BJ (cell line): ENCODE measurements at regions not wholly inside any gene's neighbourhood (a gene's known extent, or its start where the extent isn't known, plus 50 kb on each side); places are given as distances from the start of the nearest gene placed in this dataset.

Experiments used
- CTCF ChIA-PET: fragments of 350-600 bp; formaldehyde crosslinking; extraction: SDS; loops from one replicate; lab custom pipeline; 2021; ENCODE audit warnings: antibody characterized with exemption, inconsistent platforms; lab: Yijun Ruan, JAX
- POLR2A ChIA-PET: fragments of 300-600 bp; sonication (Branson Sonifier 250); formaldehyde crosslinking; extraction: SDS; loops from one replicate; lab custom pipeline; 2021; ENCODE audit warnings: antibody characterized with exemption; lab: Charles Lee
- DNase-seq: peaks from one replicate; pipeline ENCODE4 v3.0.0-alpha.2; 2011; ENCODE audit warnings: low read depth
- H3K27me3 ChIP-seq: 2 replicates; pipeline ENCODE4 v1.6.0; 2011; ENCODE audit warnings: low read length; ENCODE audit not compliant: control insufficient read depth, insufficient read depth
- H3K36me3 ChIP-seq: 2 replicates; pipeline ENCODE4 v1.5.1; 2011; ENCODE audit warnings: low read length; ENCODE audit not compliant: control insufficient read depth, insufficient read depth
- H3K4me3 ChIP-seq: 2 replicates; pipeline ENCODE4 v1.5.1; 2011; ENCODE audit warnings: low read depth, mild to moderate bottlenecking, control low read depth, low read length
- TF ChIP-seq, protein P1 (sequence below): IDR thresholded peaks from 2 replicates; pipeline ENCODE4 v1.5.1; 2011; ENCODE audit warnings: low read depth, mild to moderate bottlenecking, control low read depth, inconsistent platforms, low read length, moderate library complexity; ENCODE audit not compliant: insufficient read depth

DNA sequence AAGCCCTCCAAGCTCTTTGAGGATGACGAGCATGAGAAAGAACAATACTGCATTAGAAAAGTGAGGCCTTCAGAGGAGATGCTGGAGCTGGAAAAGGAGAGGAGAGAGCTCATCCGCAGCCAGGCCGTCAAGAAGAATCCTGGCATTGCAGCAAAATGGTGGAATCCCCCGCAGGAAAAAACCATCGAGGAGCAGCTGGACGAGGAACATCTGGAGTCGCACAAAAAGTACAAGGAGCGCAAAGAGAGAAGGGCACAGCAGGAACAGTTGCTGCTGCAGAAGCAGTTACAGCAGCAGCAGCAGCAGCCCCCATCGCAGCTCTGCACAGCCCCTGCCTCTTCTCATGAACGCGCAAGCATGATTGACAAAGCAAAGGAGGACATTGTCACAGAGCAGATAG lies 71.2 kb downstream of the C9orf152 start:
- TF ChIP-seq, protein P1, sequence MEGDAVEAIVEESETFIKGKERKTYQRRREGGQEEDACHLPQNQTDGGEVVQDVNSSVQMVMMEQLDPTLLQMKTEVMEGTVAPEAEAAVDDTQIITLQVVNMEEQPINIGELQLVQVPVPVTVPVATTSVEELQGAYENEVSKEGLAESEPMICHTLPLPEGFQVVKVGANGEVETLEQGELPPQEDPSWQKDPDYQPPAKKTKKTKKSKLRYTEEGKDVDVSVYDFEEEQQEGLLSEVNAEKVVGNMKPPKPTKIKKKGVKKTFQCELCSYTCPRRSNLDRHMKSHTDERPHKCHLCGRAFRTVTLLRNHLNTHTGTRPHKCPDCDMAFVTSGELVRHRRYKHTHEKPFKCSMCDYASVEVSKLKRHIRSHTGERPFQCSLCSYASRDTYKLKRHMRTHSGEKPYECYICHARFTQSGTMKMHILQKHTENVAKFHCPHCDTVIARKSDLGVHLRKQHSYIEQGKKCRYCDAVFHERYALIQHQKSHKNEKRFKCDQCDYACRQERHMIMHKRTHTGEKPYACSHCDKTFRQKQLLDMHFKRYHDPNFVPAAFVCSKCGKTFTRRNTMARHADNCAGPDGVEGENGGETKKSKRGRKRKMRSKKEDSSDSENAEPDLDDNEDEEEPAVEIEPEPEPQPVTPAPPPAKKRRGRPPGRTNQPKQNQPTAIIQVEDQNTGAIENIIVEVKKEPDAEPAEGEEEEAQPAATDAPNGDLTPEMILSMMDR: no peak
- POLR2A ChIA-PET: no interaction called here
- CTCF ChIA-PET: interaction anchor here (1.1 kb wide), 1 partner anchor 233 kb away, joined by 4 read pairs; no protein-coding TSS in a partner anchor
- Histone ChIP-seq H3K27me3 (no peaks in the 10 kb centered on the region), H3K4me3 (no peak overlapping the region), H3K36me3 (peaks cover 21% of the 10 kb centered on the region)
- DNase-seq: no peak

- Histone ChIP-seq H3K36me3 (peaks cover 21% of the 10 kb centered on the region), H3K27me3 (no peaks in the 10 kb centered on the region), H3K4me3 (no peak overlapping the region)
- no peak for DNase-seq
- POLR2A ChIA-PET: no interaction called here
- CTCF ChIA-PET: no interaction called here
- TF ChIP-seq, protein P1: no peak
Measured at GRCh38 chr9:110140276-110140675, 67.7 kb downstream of the C9orf152 start.

DNA sequence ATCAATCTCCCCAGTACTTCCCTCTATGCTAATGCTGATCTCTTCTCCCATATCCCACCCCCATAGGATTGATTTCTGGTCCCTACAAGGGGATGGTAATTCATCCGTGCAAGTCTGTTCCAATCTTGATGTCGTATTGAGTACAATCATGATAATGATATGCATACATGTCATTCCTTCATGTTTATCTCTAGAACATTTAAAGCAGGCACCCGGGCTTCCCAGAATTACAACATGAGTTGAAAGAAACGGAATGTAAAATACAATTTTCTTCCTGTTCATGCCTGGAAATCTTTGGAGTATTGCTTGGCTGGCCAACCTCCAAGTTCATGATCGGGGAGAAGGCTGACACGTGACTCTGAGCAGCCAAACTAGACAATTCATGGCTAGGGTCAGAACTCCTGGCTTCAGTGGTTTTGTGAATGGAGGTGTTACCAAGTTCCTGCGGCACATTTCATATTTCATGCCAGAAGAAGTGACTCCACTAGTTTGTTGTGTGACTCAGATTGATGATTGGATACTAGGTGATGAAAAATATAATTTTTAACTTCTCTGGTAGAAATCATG lies 66.6 kb downstream of the C9orf152 start:
- no peaks in the 10 kb centered on the region for H3K27me3 ChIP-seq
- H3K36me3 ChIP-seq: peaks cover 20% of the 10 kb centered on the region
- ChIA-PET POLR2A (no interaction called here), CTCF (no interaction called here)
- H3K4me3 ChIP-seq: no peak overlapping the region
- TF ChIP-seq, protein P1: no peak
- DNase-seq: peak; percentile 98

DNA sequence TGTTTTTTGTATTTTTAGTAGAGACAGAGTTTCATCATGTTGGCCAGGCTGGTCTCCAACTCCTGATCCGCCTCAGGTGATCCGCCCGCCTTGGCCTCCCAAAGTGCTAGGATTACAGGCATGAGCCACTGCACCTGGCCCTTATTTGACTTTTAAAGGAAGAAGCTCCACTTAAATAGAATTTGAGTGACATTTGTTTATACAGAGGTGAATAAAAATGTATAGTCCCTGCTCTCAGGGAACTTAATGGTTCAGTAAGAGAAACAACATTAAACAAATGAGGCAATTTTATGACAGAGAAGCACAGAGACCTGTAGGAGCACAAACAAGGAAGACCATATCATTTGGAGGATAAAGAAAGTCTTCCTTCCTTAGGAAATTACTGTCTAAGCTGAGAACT lies 65.7 kb downstream of the C9orf152 start:
- TF ChIP-seq, protein P1: no peak
- H3K4me3 ChIP-seq: no peak overlapping the region
- ChIA-PET CTCF (interaction anchor here (0.8 to 1.4 kb wide), 8 partner anchors 10 to 576 kb away, joined by 3 to 5 read pairs (median 3); no protein-coding TSS in a partner anchor), POLR2A (no interaction called here)
- H3K36me3 ChIP-seq: peaks cover 12% of the 10 kb centered on the region
- H3K27me3 ChIP-seq: no peaks in the 10 kb centered on the region
- DNase-seq: no peak

- peaks cover 7% of the 10 kb centered on the region for H3K36me3 ChIP-seq
- H3K27me3 ChIP-seq: no peaks in the 10 kb centered on the region
- TF ChIP-seq, protein P1: no peak
- H3K4me3 ChIP-seq: no peak overlapping the region
- DNase-seq: no peak
- ChIA-PET CTCF (interaction anchor here (0.8 to 1.4 kb wide), 7 partner anchors 9 to 576 kb away, joined by 3 to 5 read pairs (median 3); no protein-coding TSS in a partner anchor), POLR2A (no interaction called here)
Measured at GRCh38 chr9:110142868-110143481, 65.0 kb downstream of the C9orf152 start.
